Activated T-helper 2 cell treated with anti-CD3 and anti-CD28 coated beads, Interferon-gamma antibody, Interleukin-2, Interleukin-4, amounts not matched to agents 10 μg/mL and 5 μg/mL and 100 μg/mL, durations not matched to agents 14 hours and 24 hours and 36 hours (primary cell): ENCODE measurements at regions not wholly inside any gene's neighbourhood (a gene's known extent, or its start where the extent isn't known, plus 50 kb on each side); places are given as distances from the start of the nearest gene placed in this dataset.
"Not testable (repeated sequence)": the region's sequence is repeated elsewhere in the genome, so short reads cannot be mapped to it uniquely, and the experiment has no call there.

ENCODE experiments used
- DNase-seq: peaks from one replicate; pipeline ENCODE4 v3.0.0; 2021; ENCODE audit warnings: low spot score
- H3K27ac Mint-ChIP-seq: one replicate; pipeline ENCODE4 v1.8.0; 2021; ENCODE audit warnings: mixed read lengths
- H3K27me3 Mint-ChIP-seq: one replicate; pipeline ENCODE4 v1.8.0; 2021; ENCODE audit warnings: low read depth, mixed read lengths
- H3K36me3 Mint-ChIP-seq: one replicate; pipeline ENCODE4 v1.8.0; 2021; ENCODE audit warnings: low read depth, mixed read lengths
- H3K4me1 Mint-ChIP-seq: one replicate; pipeline ENCODE4 v1.8.0; 2021; ENCODE audit warnings: low read depth, mixed read lengths
- H3K4me3 Mint-ChIP-seq: one replicate; pipeline ENCODE4 v1.8.0; 2021; ENCODE audit warnings: low read depth, mild to moderate bottlenecking, moderate library complexity, mixed read lengths
- H3K9me3 Mint-ChIP-seq: one replicate; pipeline ENCODE4 v1.8.0; 2021; ENCODE audit warnings: mixed read lengths
- intact Hi-C: fragments of 100-400 bp; cut with micrococcal nuclease; formaldehyde crosslinking; loops from one replicate; pipeline ENCODE4 v1.15.1; 2023

DNA sequence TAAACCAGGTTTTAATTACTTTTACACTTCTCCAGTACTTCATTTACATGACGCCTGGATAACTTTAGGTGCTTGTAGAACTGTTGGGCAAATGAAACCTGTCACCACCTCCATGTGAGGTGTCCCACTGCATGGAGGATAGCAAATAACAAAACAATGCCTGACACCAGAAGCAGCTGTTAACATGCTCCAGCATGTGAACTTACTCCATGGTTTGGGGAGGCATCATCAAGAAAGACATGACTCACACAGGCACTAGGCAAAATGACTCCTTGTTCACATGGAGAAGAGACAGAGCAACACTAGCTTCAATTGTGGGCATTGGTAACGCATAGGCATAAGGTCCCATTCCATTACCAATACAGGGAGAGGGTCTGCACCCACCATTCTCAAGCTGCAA, 198.1 kb upstream of the F9 start:
- Mint-ChIP-seq H3K4me3 (no peak overlapping the region), H3K4me1 (no peaks in the 10 kb centered on the region), H3K27me3 (no peaks in the 10 kb centered on the region), H3K27ac (no peak overlapping the region), H3K9me3 (no peaks in the 10 kb centered on the region), H3K36me3 (no peaks in the 10 kb centered on the region)
- DNase-seq, result no peak
- intact Hi-C loops, result no loop called here

DNA sequence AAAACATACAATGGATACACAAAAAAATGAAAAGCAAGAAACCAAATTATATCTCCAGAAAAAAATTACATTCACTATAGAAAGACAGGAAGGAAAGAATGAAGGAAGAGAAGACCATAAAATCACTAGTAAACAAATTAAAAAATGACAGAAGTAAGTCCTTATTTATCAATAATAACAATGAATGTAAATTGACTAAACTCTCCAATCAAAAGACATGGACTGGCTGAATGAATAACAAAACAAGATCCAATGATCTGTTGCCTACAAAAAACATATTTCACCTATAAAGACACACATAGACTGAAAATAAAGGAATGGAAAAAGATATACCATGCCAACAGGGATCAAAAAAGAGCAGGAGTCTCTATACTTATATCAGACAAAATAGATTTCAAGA, 203.2 kb upstream of the F9 start:
- Mint-ChIP-seq H3K36me3 (no peaks in the 10 kb centered on the region), H3K27me3 (no peaks in the 10 kb centered on the region), H3K4me3 (no peak overlapping the region), H3K4me1 (no peaks in the 10 kb centered on the region), H3K9me3 (no peaks in the 10 kb centered on the region), H3K27ac (no peak overlapping the region)
- intact Hi-C loops, result no loop called here
- no peak for DNase-seq

DNA sequence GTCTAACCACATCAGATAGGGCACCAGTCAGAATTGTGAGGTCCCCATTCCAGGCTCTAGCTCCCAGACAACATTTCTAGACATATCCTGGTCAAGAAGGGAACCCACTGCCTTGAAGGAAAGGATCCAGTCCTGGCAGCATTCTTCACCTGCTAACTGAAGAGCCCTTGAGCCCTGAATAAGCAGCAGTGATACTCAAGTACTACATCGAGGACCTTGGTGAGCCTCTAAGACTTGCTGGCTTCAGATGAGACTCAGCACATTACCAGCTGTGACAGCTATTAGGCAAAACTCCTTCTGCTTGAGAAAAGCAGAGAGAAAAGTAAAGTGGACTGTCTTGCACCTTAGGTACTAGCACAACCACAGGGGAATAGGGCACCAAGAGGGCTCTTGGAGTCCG, 205.8 kb upstream of the F9 start:
- Mint-ChIP-seq H3K27me3 (no peaks in the 10 kb centered on the region), H3K9me3 (no peaks in the 10 kb centered on the region), H3K36me3 (no peaks in the 10 kb centered on the region), H3K4me1 (no peaks in the 10 kb centered on the region), H3K27ac (no peak overlapping the region), H3K4me3 (no peak overlapping the region)
- intact Hi-C loops, result no loop called here
- no peak for DNase-seq

DNA sequence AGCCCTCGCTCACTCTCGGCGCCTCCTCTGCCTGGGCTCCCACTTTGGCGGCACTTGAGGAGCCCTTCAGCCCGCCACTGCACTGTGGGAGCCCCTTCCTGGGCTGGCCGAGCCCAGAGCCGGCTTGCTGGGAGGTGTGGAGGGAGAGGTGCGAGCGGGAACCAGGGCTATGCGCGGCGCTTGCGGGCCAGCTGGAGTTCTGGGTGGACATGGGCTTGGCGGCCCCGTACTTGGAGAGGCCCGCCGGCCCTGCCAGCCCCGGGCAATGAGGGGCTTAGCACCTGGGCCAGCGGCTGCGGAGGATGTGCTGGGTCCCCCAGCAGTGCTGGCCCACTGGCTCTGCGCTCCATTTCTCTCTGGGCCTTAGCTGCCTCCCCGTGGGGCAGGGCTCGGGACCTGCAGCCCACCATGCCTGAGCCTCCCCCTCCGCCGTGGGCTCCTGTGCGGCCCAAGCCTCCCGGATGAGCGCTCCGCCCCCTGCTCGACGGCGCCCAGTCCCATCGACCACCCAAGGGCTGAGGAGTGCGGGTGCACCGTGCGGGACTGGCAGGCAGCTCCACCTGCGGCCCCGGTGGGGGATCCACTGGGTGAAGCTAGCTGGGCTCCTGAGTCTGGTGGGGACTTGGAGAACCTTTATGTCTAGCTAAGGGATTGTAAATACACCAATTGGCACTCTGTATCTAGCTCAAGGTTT, 209.7 kb upstream of the F9 start:
- H3K27ac Mint-ChIP-seq, H3K27me3 Mint-ChIP-seq, intact Hi-C loops, H3K9me3 Mint-ChIP-seq, H3K36me3 Mint-ChIP-seq, H3K4me1 Mint-ChIP-seq, DNase-seq, H3K4me3 Mint-ChIP-seq: not testable (repeated sequence)

DNA sequence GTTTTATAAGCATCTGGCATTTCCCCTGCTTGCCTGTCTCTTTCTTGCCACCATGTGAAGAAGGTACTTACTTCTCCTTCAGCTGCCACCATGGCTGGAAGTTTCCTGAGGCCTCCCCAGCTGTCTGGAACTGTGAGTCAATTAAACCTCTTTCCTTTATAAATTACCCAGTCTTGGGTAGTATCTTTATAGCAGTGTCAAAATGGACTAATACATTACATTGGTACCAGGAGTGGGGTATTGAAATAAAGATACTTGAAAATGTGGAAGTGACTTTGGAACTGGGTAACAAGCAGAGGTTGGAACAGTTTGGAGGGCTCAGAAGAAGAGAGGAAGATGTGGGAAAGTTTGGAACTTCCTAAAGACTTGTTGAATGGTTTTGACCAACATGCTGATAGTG, 223.9 kb upstream of the F9 start:
- intact Hi-C loops, DNase-seq: not testable (repeated sequence)
- peaks cover 11% of the 10 kb centered on the region for H3K9me3 Mint-ChIP-seq

DNA sequence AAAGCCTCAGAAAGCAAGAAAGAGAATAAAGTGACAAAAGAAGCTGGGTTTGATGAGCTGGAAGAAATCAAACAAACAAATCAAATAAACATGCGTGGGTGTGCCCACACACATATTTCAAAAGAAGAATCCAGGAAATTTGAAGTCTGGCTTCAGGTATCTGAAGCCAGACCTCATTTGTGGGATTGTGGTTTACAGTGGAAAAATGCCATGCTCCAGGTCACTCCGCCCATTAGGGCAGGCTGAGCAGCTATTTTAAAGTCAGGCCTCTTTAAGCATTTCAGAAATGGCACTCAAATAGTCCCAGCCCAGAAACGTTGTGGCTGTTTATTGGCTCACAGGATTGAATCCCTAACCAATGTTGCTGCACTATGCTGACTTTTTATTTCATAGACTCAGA, 226.1 kb upstream of the F9 start:
- H3K4me3 Mint-ChIP-seq, result no peak overlapping the region
- peaks cover 11% of the 10 kb centered on the region for H3K9me3 Mint-ChIP-seq
- DNase-seq, result no peak
- no peaks in the 10 kb centered on the region for H3K4me1 Mint-ChIP-seq
- H3K36me3 Mint-ChIP-seq, result no peaks in the 10 kb centered on the region
- no peaks in the 10 kb centered on the region for H3K27me3 Mint-ChIP-seq
- intact Hi-C loops, result no loop called here
- no peak overlapping the region for H3K27ac Mint-ChIP-seq

More for the DNA sequence above, 223.9 kb upstream of the F9 start:
- H3K27me3 Mint-ChIP-seq, H3K36me3 Mint-ChIP-seq, H3K4me3 Mint-ChIP-seq, H3K27ac Mint-ChIP-seq, H3K4me1 Mint-ChIP-seq: not testable (repeated sequence)

DNA sequence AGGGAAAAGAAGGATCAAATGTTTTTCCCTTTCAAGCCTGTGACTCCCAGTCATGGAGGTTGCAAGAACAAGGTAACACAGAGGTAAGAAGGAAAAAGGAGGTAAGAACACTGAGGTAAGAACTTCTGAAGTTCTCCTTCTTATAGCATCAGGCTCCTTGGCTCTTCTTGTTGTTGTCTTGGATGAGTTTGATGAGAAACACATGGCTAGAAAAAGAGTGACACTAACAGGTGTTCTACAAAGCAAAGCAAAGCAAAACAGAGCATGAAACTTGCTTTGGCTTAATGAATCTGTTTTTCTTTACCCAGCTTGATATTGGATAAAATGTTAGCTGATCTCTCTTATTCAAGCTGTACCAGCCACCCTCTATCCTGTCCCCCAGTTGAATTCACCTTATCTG, 231.2 kb upstream of the F9 start:
- H3K27ac Mint-ChIP-seq, result no peak overlapping the region
- intact Hi-C loops, result no loop called here
- no peaks in the 10 kb centered on the region for H3K36me3 Mint-ChIP-seq
- DNase-seq, result no peak
- H3K4me3 Mint-ChIP-seq, result no peak overlapping the region
- no peaks in the 10 kb centered on the region for H3K27me3 Mint-ChIP-seq
- H3K4me1 Mint-ChIP-seq, result no peaks in the 10 kb centered on the region
- H3K9me3 Mint-ChIP-seq, result no peaks in the 10 kb centered on the region

DNA sequence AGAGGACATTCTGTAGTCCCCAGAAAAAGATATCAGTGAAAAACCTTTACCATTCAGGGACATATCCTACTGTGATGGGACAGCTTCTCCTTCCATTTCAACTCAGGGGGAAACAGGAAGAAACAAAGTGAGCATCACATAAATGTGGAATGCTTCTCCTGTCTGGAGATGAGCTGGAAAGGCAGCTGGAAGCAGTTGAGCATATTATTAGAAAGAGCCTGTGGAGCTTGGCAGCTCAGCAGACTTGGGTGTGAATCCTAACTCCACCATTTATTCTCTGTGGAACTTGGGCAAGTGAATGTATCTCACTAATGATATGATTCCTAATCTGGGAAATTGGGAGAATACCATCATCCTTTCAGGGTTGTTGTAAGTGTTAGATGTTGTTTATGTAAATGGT, 232.1 kb upstream of the F9 start:
- intact Hi-C loops, result no loop called here
- no peaks in the 10 kb centered on the region for H3K36me3 Mint-ChIP-seq
- no peaks in the 10 kb centered on the region for H3K27me3 Mint-ChIP-seq
- H3K4me3 Mint-ChIP-seq, result no peak overlapping the region
- no peaks in the 10 kb centered on the region for H3K9me3 Mint-ChIP-seq
- no peak overlapping the region for H3K27ac Mint-ChIP-seq
- no peak for DNase-seq
- H3K4me1 Mint-ChIP-seq, result no peaks in the 10 kb centered on the region

DNA sequence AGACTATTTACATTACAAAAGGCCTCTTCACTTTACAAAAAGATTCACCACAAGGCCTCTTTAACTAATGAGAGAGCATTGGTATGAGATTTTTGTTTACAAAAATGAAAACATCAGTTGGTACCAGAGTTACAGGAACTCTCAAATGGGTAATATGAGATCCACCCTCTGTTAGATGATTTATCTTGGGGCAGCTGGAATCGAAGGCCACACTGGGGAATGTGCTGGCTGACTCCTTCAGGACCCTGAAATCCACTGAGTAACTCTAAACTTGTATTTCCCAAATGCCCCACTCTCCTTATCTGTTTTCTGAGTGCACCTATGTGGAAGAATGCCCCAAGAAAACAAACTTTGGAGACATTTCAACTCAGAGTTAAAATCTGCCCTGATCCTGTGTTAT, 232.9 kb upstream of the F9 start:
- Mint-ChIP-seq H3K27ac (no peak overlapping the region), H3K36me3 (no peaks in the 10 kb centered on the region), H3K27me3 (no peaks in the 10 kb centered on the region)

DNA sequence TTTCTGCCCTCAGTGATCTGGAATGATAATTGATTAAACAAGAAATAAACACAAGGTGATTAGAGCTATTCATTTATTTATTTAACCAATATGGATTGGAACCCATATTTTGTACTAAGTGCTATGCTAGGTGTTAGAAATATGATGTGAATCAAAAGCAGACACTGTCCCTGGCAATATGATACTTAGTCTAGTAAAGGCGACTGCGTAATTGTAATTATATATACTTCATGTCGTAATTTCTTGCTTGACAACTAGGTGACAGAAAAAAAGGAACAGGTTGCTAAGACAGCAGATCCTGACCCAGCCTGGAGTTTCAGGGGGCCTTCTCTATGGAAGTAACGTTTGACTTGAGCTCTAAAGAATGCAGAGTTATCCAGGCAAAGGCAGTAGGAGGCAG, 236.5 kb upstream of the F9 start:
- intact Hi-C loops, result no loop called here
- Mint-ChIP-seq H3K4me3 (no peak overlapping the region), H3K4me1 (no peaks in the 10 kb centered on the region), H3K9me3 (no peaks in the 10 kb centered on the region), H3K36me3 (no peaks in the 10 kb centered on the region), H3K27me3 (no peaks in the 10 kb centered on the region), H3K27ac (no peak overlapping the region)
- DNase-seq, result no peak

More for the DNA sequence above, 232.9 kb upstream of the F9 start:
- intact Hi-C loops, result no loop called here
- H3K4me1 Mint-ChIP-seq, result no peaks in the 10 kb centered on the region
- no peak for DNase-seq
- H3K9me3 Mint-ChIP-seq, result no peaks in the 10 kb centered on the region
- H3K4me3 Mint-ChIP-seq, result no peak overlapping the region

DNA sequence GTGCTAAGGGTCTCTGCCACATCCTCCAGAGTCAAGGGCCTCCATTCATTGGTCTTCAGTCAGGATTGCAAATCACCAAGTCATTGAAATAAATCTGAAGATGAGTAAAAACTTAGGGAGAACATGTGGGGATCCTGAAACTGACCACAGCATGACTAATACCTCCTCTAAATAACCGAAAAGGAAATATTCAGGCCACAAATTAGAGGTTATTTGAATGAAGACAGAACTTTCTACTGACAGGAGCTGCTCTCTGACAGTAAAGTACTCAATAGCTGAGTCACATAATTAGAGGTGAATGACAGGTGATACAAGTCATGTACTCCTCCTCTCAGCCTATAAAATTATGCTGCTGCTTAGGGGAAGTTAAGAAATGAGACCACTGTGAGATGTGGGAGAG, 240.2 kb upstream of the F9 start:
- Mint-ChIP-seq H3K4me1 (no peaks in the 10 kb centered on the region), H3K4me3 (no peak overlapping the region), H3K9me3 (no peaks in the 10 kb centered on the region), H3K36me3 (no peaks in the 10 kb centered on the region), H3K27me3 (no peaks in the 10 kb centered on the region), H3K27ac (no peak overlapping the region)
- no peak for DNase-seq
- intact Hi-C loops, result no loop called here

DNA sequence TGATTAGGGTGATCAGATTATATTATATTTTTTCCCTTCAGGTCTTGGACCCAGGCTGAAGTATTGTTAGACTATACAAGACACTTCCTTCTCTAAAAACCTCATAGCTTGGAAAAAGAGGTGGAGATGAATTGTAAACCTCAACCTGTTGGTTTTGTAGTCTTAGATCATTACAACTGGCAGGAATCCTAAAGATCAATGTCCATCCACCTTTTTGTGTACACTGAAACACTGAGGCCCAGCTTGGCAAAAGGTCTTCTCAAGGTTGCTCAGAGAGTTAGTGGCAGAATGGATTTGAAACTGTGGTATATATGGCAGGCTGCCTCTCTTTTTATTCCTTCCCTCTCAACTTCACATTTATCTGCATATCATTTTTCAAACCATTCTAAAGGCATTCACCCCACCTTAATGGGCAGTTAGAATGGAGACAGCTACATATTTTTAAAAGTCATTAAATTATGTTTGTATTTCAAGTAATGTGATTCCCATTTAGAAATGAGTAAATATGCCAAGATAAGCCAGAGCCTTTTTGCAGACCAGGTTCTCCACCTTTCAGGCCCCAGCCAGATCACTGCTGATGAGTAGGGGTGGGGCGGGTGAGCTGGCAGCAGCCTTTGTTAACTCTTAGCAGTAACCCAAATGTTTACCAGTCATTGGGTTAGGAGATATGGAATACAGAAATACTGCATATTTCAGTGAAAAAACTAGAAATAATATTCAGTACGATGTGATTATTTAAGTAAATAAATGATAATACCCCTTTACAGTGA, 243.2 kb upstream of the F9 start:
- no peaks in the 10 kb centered on the region for H3K4me1 Mint-ChIP-seq
- no peak for DNase-seq

DNA sequence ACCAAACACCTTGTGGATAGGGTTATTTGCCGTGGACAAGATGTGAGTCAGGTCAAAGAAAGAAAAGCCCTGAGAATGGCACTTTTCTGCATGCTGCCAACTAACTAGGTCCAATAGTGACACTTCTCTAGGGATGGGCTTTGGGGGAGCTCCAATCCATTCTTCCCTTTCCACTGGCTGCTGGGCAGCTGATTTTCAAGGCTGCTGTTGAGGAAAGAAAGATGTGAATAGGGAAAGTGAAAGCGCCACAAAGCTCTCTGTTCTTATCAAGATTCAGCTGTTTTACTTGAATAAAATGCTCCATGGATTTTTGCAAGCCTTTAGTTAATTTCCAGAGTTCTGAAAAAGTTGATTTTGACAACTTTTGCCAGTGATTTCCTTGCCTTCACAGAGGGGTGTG, 244.2 kb upstream of the F9 start:
- no peak for DNase-seq
- Mint-ChIP-seq H3K4me3 (no peak overlapping the region), H3K4me1 (no peaks in the 10 kb centered on the region), H3K27ac (no peak overlapping the region), H3K36me3 (no peaks in the 10 kb centered on the region), H3K27me3 (no peaks in the 10 kb centered on the region), H3K9me3 (no peaks in the 10 kb centered on the region)
- intact Hi-C loops, result no loop called here

More for the DNA sequence above, 243.2 kb upstream of the F9 start:
- intact Hi-C loops, result no loop called here
- Mint-ChIP-seq H3K27ac (no peak overlapping the region), H3K9me3 (no peaks in the 10 kb centered on the region), H3K27me3 (no peaks in the 10 kb centered on the region), H3K36me3 (no peaks in the 10 kb centered on the region), H3K4me3 (no peak overlapping the region)
